Endometrial microvascular endothelial cells (primary cell): ENCODE measurements at regions not wholly inside any gene's neighbourhood (a gene's known extent, or its start where the extent isn't known, plus 50 kb on each side); places are given as distances from the start of the nearest gene placed in this dataset.

ENCODE experiments used
- in situ Hi-C: cut with HindIII; loops from 2 replicates; pipeline ENCODE4 v1.10.0; 2017; ENCODE audit warnings: low sequenced_read_pairs, low pct_unique_long_range_greater_than_20kb; ENCODE audit errors: inconsistent ontology term

DNA sequence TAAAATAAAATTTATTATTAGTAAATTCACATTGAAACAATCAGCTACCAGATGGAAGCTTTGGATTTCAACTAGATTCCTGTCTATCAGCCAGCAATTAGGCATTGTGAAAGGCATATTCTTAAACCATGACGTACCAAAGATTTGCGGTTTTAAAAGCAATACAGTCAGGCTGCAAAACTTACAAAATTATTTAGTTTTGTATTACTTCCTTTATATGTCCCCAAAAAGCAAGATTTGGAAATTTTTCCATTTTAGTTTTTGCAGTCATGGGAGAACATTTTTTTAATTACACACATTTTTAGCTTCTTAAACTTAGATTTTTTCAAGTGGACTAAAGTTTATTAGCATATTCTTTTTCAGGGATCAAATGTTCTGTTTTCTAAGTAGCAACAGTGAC lies 225.0 kb upstream of the KITLG start:
- in situ Hi-C loops: no loop called here

DNA sequence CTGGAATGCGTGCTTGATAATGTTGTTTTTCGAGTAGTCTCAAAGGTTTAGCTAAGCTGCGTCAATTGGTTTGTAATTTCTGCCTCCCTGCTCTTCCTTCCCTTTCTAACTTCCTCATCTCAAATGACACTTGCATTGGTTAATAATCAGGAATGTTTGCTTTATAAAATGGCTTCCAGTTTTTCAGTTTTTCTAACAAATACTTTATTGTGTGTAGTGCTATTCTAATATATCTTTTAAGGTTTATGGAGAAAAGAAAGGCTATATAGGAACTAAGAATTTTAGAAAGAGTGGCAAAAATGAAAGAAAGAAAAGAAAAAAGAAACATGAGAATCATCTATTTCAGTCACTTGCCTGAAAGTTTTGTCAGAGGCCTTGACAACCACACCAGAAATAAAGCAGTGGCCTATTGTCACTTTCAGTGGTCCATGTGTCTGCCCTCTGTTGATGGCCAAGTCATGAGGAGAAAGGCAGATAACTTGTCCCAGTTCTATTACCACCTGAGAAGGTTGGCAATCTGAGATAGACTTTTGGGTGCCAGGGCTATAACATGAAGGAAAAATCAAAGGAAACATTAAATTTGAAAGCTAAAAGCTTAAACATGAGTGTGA lies 221.9 kb upstream of the KITLG start:
- in situ Hi-C loops: no loop called here

DNA sequence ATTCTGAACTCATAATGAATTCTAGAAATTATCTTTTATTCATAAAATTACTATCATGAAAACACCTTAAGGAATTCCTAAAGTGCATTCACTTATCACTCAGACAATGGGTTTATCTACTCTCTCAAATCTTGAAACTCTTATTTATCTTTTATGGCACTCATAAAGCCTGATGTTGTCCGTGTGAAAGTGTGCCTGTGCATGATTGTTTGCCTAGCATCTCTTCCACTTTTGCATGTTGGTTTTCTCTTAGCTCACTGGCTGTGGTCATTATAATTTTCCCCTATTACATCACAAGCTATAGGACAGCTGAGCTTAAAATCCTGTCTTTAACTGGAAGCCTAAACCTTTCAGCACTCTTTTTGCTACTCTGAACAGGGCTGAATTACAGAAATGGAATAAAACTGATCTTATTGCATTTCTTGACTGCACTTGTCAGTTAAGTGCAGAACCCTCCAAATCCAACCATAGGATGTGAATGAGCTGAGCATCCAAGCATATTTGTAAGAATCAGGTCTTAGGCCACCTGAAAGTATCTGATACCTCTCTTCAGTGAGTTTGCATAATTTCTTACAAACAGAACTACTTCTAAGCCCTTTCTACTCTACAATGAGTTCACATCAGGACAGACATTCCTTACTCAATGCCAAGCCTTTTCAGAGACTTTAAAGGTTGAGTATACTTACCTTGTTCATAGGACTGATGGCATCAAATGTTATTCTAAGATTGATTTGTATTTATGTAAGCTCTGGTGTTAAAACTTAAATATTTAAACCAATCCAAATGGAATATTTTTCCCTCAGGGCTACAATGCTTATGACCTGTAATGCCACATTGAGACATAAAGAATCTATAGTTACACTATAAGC lies 221.2 kb upstream of the KITLG start:
- in situ Hi-C loops: no loop called here

DNA sequence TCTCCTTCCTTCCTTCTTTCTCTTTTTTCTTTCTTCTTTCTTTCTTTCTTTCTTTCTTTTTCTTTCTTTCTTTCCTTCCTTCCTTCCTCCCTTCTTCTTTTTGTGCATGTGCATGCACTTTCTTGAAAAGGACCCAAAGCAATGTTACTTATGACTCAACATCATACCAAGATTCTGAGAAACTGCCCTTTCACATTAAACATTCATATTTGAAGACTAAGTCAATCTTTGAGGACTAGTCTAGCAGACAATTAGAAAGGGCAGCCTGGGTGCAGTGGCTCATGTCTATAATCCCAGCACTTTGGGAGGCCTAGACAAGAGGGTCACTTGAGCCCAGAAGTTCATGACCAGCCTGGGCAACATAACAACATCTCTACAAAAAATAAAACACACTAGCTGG lies 212.8 kb upstream of the KITLG start:
- in situ Hi-C loops: no loop called here

DNA sequence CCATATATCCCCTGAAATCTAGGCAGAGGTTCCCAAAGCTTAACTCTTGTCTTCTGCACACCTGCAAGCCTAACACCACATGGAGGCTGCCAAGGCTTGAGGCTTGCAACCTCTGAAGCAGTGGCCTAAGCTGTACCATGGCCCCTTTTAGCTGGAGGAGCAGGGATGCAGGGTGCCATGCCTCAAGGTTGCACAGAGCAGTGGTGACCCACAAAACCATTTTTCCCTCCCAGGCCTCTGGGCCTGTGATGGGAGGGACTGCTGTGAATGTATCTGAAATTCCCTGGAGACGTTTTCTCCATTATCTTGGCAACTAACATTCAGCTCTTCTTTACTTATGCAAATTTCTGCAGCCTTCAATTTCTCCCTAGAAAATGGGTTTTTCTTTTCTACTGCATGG lies 210.0 kb upstream of the KITLG start:
- in situ Hi-C loops: no loop called here

DNA sequence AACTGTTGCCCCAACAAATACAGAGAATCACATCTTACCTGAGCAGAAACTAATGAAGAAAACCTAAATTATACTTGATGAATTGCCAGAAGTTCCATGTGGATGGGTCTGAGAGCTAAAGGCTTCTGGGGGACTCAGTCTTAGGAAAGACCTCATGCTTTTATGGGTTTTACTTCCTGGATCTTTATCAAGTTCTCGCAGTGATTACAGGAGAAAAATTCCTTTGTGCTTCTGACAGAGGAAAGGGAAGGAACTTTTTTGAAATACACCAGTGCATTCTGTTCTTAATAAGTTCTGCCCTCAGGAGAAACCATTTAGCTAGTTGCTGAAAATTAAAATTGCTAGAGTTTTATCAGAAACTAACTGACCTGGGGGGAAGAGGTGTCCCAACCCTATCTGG lies 203.9 kb upstream of the KITLG start:
- in situ Hi-C loops: no loop called here

DNA sequence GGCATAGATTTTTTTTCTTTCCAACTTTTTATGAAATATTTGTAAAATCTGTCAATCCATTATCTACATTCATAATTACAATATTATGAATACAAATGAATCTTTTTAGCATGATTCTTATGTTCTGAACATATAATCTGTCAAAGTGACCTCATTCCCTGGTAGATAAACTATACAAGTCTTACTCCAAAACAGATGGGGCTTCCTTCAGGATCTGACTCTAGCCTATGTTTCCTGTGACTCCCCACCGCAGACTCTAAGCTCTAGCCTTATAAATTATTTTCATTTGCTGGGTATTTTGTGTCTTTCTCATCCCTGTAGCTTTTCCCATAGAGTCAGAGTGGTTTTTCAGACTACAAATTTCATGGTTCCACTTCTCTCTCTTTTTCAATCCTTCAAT lies 202.1 kb upstream of the KITLG start:
- in situ Hi-C loops: no loop called here

DNA sequence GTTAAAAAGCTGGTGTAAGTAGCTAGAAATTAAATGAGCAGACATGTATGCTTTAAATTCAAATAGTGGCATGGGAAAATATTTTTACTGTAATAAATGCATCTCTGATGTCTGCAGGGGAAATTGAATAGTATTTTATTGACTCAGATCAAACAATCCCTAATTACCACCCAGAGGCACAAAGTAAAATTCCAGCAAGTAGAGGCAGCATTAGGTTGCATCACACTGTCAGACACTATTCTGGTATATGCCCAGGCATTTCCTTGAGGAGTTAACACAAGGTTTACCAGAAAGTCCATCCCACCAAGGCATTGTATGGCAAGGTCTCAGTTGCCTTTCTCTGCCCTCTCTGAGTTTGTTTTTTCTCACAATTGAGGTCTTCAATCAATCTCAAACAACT lies 201.6 kb upstream of the KITLG start:
- in situ Hi-C loops: no loop called here

DNA sequence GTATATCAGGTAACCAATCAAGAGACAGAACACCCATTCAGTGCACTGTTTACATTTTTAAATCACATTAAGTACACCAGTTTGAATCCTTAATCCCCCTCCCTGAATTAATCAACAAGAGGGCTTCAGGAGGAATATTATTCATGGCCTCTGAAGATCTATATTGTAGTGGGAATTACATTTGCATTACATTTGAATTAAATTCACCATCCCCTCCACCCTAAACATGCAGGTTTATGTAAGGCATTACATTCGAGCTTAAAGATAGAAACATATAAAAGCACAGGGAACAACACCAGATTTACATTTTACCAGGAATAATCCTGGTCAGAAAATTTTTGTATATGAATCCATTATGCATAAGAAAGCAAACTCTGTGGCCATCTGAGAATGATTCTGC lies 197.8 kb upstream of the KITLG start:
- in situ Hi-C loops: no loop called here

DNA sequence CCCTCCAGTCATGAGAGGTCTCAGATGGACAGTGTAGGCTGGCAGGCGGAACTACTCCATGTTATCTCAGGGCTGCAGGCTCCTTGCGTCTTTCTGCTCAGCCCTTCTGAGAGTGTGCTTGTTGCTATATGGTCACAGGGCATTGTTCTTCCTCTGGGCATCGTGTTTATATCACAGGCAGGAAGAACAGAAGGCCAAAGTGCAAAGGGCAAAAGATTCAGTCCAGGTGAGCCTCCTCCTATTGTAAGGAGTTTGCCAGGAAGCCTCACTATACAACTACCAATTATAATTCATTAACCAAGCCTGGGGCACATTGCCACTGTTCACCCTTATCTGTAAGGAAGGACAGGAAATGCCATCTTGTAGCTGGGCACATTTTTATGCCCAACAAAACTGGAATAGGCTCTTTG lies 195.5 kb upstream of the KITLG start:
- in situ Hi-C loops: no loop called here

DNA sequence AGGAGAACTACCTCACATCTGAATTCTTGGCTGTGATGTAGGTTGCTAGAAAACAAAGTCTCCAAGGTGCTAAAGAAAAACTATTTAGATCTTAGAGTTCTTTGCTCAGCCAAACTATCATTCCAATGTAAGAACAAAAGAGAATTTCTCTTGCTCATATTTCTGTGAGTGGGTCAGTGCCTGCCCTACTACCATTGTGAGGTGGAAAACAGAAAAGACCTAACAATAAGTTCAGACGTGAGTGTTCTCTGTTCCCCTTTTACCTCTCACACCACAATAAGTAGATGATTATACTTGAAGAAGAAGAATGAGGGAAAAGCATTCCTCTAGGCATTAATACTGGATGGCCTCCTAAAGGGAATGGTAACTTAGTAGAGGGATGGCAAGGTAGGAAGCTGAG lies 187.4 kb upstream of the KITLG start:
- in situ Hi-C loops: no loop called here

DNA sequence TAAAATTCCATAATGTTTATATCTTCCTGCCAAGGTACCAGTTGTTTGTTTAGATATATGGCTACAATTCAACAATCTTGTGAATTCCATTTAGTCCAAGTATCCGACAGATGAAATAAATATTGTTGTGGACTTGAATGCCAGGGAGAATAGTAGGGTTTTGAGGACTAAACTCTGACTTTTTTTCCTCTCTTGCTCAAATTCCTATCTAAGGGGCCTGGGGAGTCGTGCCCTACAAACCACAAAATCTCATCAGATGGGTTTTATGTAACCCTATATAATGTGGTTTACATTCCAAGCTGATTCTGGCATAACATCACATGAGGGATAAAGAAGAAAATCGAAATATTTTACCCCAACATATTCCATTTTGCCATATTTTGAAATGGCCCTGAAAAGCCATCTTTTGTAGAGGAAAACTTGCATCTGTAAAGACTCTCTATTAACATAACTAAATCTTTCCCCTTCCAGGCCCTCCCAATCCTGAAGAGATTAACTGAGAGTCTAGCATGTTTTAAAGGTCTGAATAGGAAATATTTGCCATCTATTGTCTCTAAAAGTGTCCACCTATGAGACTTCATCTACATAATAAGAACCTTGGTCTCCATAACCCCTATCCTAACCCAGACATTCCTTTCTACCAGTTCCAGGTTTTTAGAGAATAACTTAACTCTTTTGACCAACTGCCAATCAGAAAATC lies 184.7 kb upstream of the KITLG start:
- in situ Hi-C loops: no loop called here

DNA sequence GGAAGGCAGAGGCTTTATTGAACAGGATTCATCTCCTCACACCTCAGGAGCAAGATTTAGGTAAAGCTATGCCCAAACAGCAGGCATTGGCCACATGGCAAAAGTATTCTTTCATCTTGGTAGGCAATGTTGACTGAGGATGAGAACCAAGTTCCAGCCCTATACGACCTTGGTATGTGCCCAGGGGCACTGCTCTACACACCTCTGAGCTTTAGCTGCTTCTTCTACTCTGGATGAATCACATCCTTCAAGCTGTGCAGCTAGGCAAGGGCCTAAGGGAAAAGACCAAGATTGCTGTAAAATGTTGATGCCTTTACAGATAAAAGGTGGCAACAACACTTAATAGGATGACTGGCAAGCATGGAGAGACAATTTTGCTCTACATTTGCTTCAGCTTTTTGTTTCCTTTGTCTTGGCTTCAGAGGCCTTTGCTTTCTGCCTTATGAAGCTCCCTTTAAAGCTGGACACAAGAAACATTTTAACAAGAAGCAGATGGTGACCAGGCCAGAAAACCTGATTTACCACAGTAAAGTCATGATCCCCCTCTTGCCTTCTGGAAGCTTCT lies 183.3 kb upstream of the KITLG start:
- in situ Hi-C loops: no loop called here

DNA sequence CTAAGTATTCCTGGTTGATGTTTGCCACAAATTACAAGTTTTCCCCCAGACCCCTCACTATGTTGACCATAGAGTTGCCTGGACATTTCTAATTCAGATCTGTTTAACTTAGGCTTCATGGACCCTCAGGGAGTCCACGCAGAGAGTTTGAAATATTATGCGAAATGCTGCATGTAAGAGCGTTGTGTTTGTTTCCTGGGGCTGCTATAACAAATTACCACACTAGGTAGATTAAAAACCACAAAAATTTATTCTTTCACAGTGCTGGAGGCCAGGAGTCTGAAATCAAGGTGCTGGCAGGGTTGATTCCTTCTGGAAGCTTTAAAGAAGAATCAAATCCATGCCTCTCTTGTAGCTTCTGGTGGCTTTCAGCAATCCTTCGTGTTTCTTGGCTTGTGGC lies 177.9 kb upstream of the KITLG start:
- in situ Hi-C loops: no loop called here

DNA sequence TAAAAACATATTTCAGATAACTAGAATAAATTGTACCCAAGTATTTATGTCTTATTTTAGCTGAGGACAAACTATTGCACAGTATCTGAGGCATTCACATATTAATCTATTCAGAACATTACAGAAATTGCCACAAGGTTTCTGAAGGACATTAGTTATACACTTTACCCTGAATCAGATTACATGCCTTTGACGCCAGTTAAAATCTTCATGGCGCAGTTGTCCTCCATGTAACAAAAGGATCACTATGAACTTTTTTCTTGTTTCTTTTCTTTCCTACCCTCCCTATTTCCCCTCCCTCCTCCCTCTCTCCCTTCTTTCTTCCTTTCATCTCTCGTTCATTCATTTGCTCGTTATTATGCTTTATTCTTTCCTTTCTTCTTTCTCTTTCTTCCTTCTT lies 176.6 kb upstream of the KITLG start:
- in situ Hi-C loops: no loop called here

DNA sequence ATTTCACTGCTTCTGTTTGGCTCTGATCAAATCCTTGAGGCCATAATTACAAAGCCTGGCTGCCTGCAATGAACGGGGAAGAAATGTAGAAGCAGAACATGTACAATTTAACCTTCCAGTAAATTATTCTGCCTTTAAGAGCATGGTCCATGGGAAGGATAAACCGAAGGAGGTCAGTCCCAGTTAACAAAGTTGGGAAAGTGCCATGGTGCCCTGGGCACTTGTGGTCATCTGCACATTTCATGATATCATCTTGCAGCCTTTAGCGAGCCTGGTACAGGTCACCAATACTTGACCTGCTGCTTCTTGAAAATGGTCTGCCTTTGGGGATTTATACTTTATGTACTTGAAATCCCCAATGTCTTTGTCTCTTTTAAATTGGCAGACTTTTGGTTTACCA lies 175.9 kb upstream of the KITLG start:
- in situ Hi-C loops: no loop called here

DNA sequence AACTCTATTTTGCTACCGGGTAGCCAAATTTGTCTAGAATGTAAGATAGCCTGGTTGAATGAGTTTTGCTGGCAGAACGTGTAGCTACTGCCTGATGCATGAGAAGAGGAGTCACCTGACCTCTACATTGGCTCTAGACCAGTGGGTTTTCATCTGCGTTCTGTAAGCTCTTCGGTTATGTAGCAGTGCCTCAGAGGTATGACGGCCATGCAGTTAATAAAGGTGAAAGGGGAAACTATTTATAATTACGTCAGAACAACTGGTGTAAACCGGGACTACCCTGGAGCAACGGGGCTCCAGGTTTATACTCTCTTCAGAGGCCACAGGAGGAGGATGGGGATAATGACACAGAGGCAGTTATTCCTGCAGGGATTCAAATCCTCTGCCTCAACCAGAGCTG lies 173.4 kb upstream of the KITLG start:
- in situ Hi-C loops: no loop called here

DNA sequence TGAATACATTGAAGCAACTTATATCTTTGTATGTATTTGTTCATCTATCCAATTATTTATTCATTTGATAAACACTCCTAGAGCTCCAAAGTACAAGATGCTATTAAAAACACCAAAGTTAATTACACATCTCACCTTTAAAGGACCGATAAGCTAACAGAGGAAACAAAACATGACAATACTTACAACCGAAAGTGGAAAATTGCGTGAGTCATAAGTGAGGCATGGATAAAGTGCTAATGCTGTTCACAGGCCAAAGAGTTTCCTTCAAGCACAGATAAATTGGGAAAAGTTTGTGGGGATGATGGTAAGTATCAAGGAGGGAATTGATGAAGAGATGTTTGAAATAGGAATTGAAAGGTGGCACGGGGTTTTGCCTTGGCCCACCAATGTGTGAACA lies 172.8 kb upstream of the KITLG start:
- in situ Hi-C loops: no loop called here

DNA sequence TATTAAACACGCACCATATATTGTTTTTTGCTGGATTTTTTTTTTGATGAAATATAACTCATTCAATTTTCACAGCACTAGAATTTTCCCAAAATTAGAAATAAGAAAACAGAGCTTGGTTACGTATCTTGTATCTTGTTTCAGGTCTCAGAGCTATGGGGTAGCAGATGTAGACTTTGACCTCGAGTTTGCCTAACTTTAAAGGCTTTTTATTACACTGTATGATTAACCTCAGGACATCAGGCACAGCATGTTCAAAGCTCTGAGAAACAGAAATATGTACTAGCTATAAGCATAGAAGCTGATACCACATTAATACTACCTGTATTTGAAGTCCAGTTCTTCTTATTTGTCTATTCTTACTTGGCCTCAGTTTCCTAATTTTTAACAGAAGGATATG lies 171.9 kb upstream of the KITLG start:
- in situ Hi-C loops: no loop called here
